IPS DF 6.9 (cell line): ENCODE measurements at regions not wholly inside any gene's neighbourhood (a gene's known extent, or its start where the extent isn't known, plus 50 kb on each side); places are given as distances from the start of the nearest gene placed in this dataset.
"Not testable (repeated sequence)": the region's sequence is repeated elsewhere in the genome, so short reads cannot be mapped to it uniquely, and the experiment has no call there.

Experiments
- DNase-seq: peaks from one replicate; pipeline ENCODE4 v3.0.0-alpha.2; 2013; ENCODE audit warnings: low read depth, low spot score
- H3K27ac ChIP-seq: one replicate; pipeline ENCODE4 v1.5.1; 2013; ENCODE audit warnings: low read length, control low read depth
- H3K27me3 ChIP-seq: 2 replicates; pipeline ENCODE4 v1.6.1; 2013; ENCODE audit warnings: mild to moderate bottlenecking, low read length; ENCODE audit not compliant: control insufficient read depth, insufficient read depth
- H3K36me3 ChIP-seq: 2 replicates; pipeline ENCODE4 v1.6.1; 2013; ENCODE audit warnings: low read length; ENCODE audit not compliant: control insufficient read depth, insufficient read depth
- H3K4me1 ChIP-seq: 2 replicates; pipeline ENCODE4 v1.6.1; 2013; ENCODE audit warnings: low read length; ENCODE audit not compliant: control insufficient read depth, insufficient read depth
- H3K4me3 ChIP-seq: 2 replicates; pipeline ENCODE4 v1.5.1; 2013; ENCODE audit warnings: mild to moderate bottlenecking, low read length
- H3K9me3 ChIP-seq: 2 replicates; pipeline ENCODE4 v1.6.1; 2013; ENCODE audit warnings: low read length, inconsistent platforms; ENCODE audit not compliant: control insufficient read depth, insufficient read depth
- WGBS: extraction: QIAGEN DNeasy Blood & Tissue Kit; methylation state at CpG from one replicate; pipeline ENCODE4 v1.1.7; 2013; ENCODE audit warnings: mixed read lengths, missing lambda C conversion rate; ENCODE audit not compliant: insufficient read length, insufficient coverage; 5-methylcytosine and 5-hydroxymethylcytosine counted together

DNA sequence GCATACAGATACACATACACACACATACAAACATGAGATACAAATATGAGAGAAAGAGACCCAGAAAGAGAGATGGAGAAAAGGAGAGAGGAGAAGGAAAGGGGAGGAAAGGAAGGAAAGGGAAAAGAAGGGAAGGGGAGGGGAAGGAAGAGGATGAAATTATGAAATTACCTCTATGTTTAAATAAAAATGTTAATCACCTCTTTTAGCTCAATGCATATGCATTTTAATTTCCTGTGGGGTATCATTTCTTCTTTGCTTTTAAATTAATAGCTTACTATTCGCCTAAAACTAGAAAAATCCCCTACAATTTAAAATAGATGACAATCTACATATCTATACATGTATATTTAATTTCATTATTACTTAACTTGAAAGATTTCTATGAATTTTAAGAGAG is 958.0 kb upstream of the CNTN5 start:
- H3K27me3 ChIP-seq = no peaks in the 10 kb centered on the region
- no peak overlapping the region for H3K4me3 ChIP-seq
- no peaks in the 10 kb centered on the region for H3K4me1 ChIP-seq
- no peak for DNase-seq
- H3K36me3 ChIP-seq = no peaks in the 10 kb centered on the region
- WGBS = no CpG with 5 or more reads among the region's 1 CpG
- no peak overlapping the region for H3K27ac ChIP-seq
- H3K9me3 ChIP-seq = no peaks in the 10 kb centered on the region

DNA sequence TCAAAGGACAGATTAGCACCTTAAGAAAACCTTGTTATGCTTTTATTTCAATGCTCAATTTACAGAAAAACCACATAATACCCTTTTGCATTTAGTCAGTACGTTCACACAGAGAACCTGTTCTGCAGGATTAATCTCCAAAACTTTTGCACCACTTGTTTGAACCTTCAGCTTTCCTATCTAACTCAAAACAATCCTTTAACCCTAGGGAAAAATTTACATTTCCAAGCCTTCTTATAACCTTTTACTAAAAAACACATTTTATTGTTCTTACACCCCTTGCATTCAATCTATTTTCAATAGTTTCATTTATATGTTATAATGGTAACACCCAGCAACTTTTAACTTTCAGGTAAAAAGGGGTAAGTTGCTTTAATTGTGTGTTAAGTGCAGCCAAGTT is 952.5 kb upstream of the CNTN5 start:
- Histone ChIP-seq H3K36me3 (no peaks in the 10 kb centered on the region), H3K27me3 (no peaks in the 10 kb centered on the region), H3K4me3 (no peak overlapping the region), H3K9me3 (no peaks in the 10 kb centered on the region), H3K4me1 (no peaks in the 10 kb centered on the region), H3K27ac (no peak overlapping the region)
- no CpG with 5 or more reads among the region's 1 CpG for WGBS
- DNase-seq = no peak

DNA sequence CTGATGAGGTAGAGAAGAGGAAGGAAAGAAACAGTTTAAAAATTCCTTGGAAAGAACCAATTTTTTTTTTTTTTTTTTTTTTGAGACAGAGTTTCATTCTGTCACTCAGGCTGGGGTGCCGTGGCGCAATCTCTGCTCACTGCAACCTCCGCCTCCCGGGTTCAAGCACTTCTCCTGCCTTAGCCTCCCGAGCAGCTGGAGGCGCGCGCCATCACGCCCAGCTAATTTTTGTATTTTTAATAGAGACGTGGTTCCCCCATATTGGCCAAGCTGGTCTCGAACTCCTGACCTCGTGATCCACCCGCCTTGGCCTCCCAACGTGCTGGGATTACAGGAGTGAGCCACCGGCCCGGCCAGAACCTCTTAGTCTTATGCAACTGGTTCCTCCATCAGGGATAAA is 951.6 kb upstream of the CNTN5 start:
- H3K4me3 ChIP-seq, H3K27me3 ChIP-seq, H3K27ac ChIP-seq, H3K36me3 ChIP-seq, H3K9me3 ChIP-seq, H3K4me1 ChIP-seq, DNase-seq: not testable (repeated sequence)
- WGBS = no CpG with 5 or more reads among the region's 16 CpGs

DNA sequence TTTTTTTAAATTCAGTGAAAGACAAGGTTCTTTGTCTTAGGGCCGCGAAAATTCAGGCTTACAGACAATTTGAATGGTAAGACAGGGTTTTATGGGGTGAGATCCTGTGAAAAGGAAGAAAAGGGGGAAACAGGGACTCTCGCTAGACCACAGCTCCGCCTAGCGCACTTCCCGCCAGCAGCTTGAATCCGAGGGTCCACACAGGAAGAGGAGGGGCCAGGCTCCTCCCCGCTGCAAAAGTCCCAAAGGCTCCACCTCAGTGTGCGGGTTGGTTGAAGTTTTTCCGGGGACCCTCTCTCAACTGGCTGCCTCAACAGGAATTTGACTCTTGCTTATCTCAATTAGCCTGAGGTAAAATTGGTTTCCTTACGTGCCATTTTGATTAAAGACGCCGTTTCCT is 950.9 kb upstream of the CNTN5 start:
- H3K4me1 ChIP-seq = no peaks in the 10 kb centered on the region
- H3K27me3 ChIP-seq = no peaks in the 10 kb centered on the region
- H3K36me3 ChIP-seq = no peaks in the 10 kb centered on the region
- no peak overlapping the region for H3K4me3 ChIP-seq
- no CpG with 5 or more reads among the region's 13 CpGs for WGBS
- H3K27ac ChIP-seq = no peak overlapping the region
- no peak for DNase-seq
- H3K9me3 ChIP-seq = no peaks in the 10 kb centered on the region

DNA sequence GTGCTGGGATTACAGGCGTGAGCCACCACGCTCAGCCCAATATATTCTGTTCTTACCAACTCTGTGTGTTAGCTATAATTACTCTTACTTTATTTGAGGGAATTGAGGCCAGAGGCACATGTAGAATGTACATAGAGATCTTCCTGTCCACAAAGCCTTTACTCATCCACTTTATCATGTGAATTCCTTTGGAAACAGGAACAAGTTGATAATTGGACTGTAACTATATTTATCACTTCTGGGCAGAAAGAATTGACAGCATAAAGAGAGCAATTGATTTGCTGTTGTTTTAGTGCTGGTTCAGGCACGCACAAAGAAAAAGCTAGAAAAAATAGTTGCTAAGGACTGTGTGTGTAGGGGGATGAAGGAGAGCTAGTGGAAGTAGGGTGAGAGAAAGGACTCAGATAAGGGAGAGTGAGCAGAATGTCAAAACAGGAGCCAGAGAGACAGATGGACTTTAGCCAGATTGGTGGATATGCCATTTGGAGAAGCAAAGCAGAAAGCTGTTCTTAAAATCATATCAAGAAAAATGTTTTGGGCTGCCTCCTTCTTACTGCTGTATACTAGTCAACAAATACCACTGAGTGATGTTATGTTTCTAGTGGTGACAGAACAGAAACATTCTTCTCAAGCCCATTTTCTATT is 929.8 kb upstream of the CNTN5 start:
- no CpG with 5 or more reads among the region's 3 CpGs for WGBS
- Histone ChIP-seq H3K4me1 (no peaks in the 10 kb centered on the region), H3K4me3 (no peak overlapping the region), H3K27me3 (no peaks in the 10 kb centered on the region), H3K9me3 (no peaks in the 10 kb centered on the region), H3K27ac (no peak overlapping the region), H3K36me3 (no peaks in the 10 kb centered on the region)
- no peak for DNase-seq

DNA sequence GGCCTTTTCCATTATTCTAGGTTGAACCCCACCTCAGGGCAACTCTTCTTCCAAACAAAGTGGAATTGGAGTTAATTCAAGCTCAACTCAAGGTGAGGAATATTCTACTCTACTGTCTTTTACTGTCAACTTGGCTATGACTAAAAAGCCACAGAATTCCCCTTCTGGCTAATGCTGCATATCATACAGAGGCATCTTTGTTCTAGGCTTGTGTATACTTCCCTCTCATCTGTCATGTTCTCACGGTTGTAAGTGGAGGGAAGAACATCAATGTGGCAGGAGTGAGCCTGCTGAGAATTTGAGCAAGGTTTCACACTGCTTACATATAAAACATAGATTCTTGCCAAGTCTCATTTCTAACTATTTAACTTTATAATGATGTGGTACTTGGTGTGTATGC is 921.4 kb upstream of the CNTN5 start:
- H3K4me1 ChIP-seq = no peaks in the 10 kb centered on the region
- H3K36me3 ChIP-seq = no peaks in the 10 kb centered on the region
- no peak overlapping the region for H3K4me3 ChIP-seq
- no CpG with 5 or more reads among the region's 1 CpG for WGBS
- DNase-seq = no peak
- no peaks in the 10 kb centered on the region for H3K9me3 ChIP-seq
- H3K27ac ChIP-seq = no peak overlapping the region
- H3K27me3 ChIP-seq = no peaks in the 10 kb centered on the region

DNA sequence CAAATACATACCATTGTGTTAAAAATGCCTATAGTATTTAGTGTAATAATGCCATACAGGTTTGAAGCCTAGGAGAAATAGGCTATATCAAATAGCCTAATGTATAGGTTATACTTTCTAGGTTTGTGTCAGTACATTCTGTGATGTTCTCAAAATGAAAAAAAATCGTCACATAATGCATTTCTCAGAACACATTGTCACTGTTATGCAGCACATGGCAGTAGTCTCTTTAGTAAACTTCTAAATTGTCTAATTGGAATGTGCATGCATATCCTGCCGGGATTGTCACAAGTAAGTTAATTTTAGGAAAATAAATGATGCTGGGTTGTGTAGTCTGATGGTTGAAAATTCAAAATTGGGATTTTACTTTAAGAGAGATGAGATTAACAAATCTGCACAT is 920.1 kb upstream of the CNTN5 start:
- Histone ChIP-seq H3K4me1 (no peaks in the 10 kb centered on the region), H3K4me3 (no peak overlapping the region), H3K9me3 (no peaks in the 10 kb centered on the region), H3K27me3 (no peaks in the 10 kb centered on the region), H3K27ac (no peak overlapping the region), H3K36me3 (no peaks in the 10 kb centered on the region)
- no peak for DNase-seq
- no CpG with 5 or more reads among the region's 2 CpGs for WGBS

DNA sequence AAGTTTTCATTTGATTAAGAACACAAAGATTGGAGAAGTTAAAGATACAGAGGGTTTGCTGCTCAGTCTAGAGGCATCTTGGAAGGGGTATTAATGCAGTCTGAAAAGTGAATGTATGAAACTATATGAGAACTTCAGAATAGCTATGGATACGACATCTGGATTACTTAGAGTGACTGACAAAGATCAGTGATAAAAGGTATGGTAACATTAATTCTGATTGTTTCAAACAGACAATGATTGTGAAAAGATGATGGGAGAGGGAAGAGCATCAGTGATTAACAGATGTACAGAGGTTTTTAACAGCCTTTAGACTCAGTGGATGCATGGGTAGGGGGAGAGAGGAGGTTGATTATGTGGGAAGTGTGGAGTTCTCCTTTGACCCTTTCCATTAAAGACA is 919.4 kb upstream of the CNTN5 start:
- H3K36me3 ChIP-seq = no peaks in the 10 kb centered on the region
- DNase-seq = no peak
- no peak overlapping the region for H3K4me3 ChIP-seq
- no CpG with 5 or more reads among the region's 1 CpG for WGBS
- no peaks in the 10 kb centered on the region for H3K9me3 ChIP-seq
- H3K4me1 ChIP-seq = no peaks in the 10 kb centered on the region
- H3K27ac ChIP-seq = no peak overlapping the region
- H3K27me3 ChIP-seq = no peaks in the 10 kb centered on the region

DNA sequence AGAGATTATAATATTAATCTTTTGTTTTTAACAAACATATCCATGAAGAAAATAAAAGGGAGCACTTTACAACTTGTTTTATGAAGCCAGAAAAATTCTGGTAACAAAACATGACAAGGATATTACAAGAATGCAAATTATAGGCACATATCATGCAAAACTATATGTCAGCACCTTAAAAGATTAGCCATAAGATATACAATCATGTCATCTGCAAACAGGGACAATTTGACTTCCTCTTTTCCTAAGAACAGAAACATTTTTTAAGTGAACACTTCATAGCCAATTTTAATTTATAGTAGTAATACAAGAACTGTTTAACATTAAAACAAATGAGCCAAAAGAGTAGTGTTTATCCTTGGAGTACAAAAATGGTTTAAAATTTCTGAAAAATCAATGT is 916.5 kb upstream of the CNTN5 start:
- H3K27ac ChIP-seq = no peak overlapping the region
- no peak overlapping the region for H3K4me3 ChIP-seq
- no peaks in the 10 kb centered on the region for H3K9me3 ChIP-seq
- DNase-seq = no peak
- no peaks in the 10 kb centered on the region for H3K4me1 ChIP-seq
- no peaks in the 10 kb centered on the region for H3K36me3 ChIP-seq
- H3K27me3 ChIP-seq = no peaks in the 10 kb centered on the region

DNA sequence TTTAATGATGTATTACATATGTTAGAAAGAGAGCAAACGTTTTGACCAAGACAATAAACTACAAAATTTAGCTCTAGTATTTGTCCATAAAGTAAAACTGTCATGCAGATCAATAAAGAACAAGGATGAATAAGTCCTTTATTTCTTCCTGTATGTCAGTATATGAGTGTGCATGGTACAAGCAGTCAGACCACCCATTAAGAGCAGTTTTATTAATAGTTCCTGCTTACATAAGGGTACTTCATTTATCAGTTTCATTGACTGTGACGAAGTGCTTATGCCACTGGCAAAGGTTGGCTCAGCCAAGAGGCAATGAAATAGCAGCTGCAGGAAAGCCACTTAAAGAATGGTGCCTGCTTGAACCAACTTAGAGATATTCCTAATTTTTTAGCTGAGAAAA is 913.0 kb upstream of the CNTN5 start:
- DNase-seq = no peak
- no peak overlapping the region for H3K4me3 ChIP-seq
- no peaks in the 10 kb centered on the region for H3K9me3 ChIP-seq
- no peaks in the 10 kb centered on the region for H3K27me3 ChIP-seq
- no CpG with 5 or more reads among the region's 2 CpGs for whole genome bisulfite sequencing
- H3K36me3 ChIP-seq = no peaks in the 10 kb centered on the region
- no peaks in the 10 kb centered on the region for H3K4me1 ChIP-seq
- H3K27ac ChIP-seq = no peak overlapping the region

DNA sequence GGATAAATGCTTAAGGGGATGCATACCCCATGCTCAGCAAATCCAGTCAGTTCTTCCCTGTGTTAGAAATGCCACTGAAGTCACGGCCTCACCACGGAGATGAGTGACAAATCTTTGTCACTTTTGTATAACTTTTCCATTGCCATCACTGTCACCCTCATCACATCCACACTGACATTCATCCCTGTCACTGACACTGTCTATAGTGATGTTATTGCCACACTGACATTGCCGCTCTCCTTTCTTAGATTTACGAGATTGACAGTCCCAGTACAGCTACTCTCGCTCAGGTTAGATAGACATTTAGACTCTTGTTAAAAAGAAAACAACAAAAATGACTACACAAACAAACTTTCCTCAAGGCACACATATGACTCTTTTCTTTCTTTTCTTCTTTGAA is 910.7 kb upstream of the CNTN5 start:
- Histone ChIP-seq H3K9me3 (no peaks in the 10 kb centered on the region), H3K36me3 (no peaks in the 10 kb centered on the region), H3K4me1 (no peaks in the 10 kb centered on the region), H3K27me3 (no peaks in the 10 kb centered on the region), H3K4me3 (no peak overlapping the region), H3K27ac (no peak overlapping the region)
- DNase-seq = no peak
- no CpG with 5 or more reads among the region's 5 CpGs for WGBS
